ENCODE measurements at regions not wholly inside any gene's neighbourhood (a gene's known extent, or its start where the extent isn't known, plus 50 kb on each side); places are given as distances from the start of the nearest gene placed in this dataset.

DNA sequence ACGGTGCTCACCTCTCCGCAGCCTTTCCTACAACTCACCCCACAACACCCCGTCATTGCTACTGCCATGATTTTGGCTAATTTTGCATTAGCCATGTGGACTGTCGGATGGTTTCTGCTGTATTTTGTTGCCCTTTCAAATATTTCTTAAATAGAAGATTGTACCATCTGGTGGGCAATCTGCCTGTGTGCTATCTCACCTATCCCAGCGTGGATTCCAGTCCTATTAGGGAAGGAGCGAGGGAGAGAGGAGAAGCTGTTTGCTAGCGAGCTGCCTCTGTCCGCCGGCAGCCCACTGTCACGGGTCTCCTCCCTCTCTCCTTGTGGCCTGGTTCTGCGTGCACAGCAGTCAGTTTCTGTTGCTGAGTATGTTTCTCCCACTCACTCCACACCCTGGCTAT, 336.2 kb downstream of the TXNL1 start:
- TF ChIP-seq EZH2 (IDR thresholded peaks at IDR 0.05; ENCODE audit: borderline replicate concordance, low read depth, low read length, severe bottlenecking) = no peak
- TF ChIP-seq, protein P1, sequence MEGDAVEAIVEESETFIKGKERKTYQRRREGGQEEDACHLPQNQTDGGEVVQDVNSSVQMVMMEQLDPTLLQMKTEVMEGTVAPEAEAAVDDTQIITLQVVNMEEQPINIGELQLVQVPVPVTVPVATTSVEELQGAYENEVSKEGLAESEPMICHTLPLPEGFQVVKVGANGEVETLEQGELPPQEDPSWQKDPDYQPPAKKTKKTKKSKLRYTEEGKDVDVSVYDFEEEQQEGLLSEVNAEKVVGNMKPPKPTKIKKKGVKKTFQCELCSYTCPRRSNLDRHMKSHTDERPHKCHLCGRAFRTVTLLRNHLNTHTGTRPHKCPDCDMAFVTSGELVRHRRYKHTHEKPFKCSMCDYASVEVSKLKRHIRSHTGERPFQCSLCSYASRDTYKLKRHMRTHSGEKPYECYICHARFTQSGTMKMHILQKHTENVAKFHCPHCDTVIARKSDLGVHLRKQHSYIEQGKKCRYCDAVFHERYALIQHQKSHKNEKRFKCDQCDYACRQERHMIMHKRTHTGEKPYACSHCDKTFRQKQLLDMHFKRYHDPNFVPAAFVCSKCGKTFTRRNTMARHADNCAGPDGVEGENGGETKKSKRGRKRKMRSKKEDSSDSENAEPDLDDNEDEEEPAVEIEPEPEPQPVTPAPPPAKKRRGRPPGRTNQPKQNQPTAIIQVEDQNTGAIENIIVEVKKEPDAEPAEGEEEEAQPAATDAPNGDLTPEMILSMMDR (IDR thresholded peaks at IDR 0.05; ENCODE audit: borderline replicate concordance, extremely low read depth, low read length, poor library complexity, severe bottlenecking) = no peak
- no peaks in the 10 kb centered on the region for H3K4me1 ChIP-seq (ENCODE audit: insufficient read depth, low read length)
- H4K20me1 ChIP-seq (ENCODE audit: insufficient read depth, low read length) = no peaks in the 10 kb centered on the region
- H3K27ac ChIP-seq (ENCODE audit: low read length) = no peak overlapping the region
- no peak overlapping the region for H3K9ac ChIP-seq (ENCODE audit: low read depth, low read length)
- no peak overlapping the region for H2AFZ ChIP-seq (ENCODE audit: low read depth, low read length)
- no peaks in the 10 kb centered on the region for H3K36me3 ChIP-seq (ENCODE audit: insufficient read depth, low read length)
- no peak overlapping the region for H3K4me2 ChIP-seq (ENCODE audit: insufficient read depth, low read length)
- H3K79me2 ChIP-seq (ENCODE audit: insufficient read depth, low read length) = no peaks in the 10 kb centered on the region
- no peaks in the 10 kb centered on the region for H3K27me3 ChIP-seq (ENCODE audit: insufficient read depth, low read length, poor library complexity)
- H3K9me3 ChIP-seq (ENCODE audit: insufficient read depth, low read length, severe bottlenecking) = no peaks in the 10 kb centered on the region
- ATAC-seq (ENCODE audit: insufficient read depth, low read depth) (no peak), DNase-seq (no peak)
- no peak overlapping the region for H3K4me3 ChIP-seq (ENCODE audit: low read depth in 1 of 2, low read length in 2 of 2)

DNA sequence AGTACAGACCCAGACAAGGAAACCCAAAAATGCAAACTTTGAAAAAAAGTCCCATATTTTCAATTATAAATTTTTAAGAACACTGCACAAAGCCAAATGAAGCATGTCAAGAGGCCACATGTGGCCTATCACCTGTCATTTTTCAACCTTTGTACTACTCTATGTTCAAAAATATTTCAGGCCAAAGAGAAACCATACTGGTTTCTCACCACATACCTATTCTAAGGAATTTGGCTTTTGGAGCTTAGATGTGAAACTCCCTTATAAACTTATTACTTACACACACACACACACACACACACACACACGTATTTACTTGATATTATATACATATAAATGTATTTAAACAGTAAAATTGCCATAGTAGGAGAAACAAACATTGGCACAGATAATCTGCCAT, 338.7 kb downstream of the TXNL1 start:
- Histone ChIP-seq H3K4me1 (ENCODE audit: insufficient read depth, low read length) (no peaks in the 10 kb centered on the region), H3K4me3 (ENCODE audit: low read depth in 1 of 2, low read length in 2 of 2) (no peak overlapping the region), H3K79me2 (ENCODE audit: insufficient read depth, low read length) (no peaks in the 10 kb centered on the region), H3K27me3 (ENCODE audit: insufficient read depth, low read length, poor library complexity) (no peaks in the 10 kb centered on the region), H3K36me3 (ENCODE audit: insufficient read depth, low read length) (no peaks in the 10 kb centered on the region), H3K27ac (ENCODE audit: low read length) (no peak overlapping the region), H3K9ac (ENCODE audit: low read depth, low read length) (no peak overlapping the region), H4K20me1 (ENCODE audit: insufficient read depth, low read length) (no peaks in the 10 kb centered on the region), H3K4me2 (ENCODE audit: insufficient read depth, low read length) (no peak overlapping the region), H2AFZ (ENCODE audit: low read depth, low read length) (no peak overlapping the region), H3K9me3 (ENCODE audit: insufficient read depth, low read length, severe bottlenecking) (no peaks in the 10 kb centered on the region)
- ATAC-seq (ENCODE audit: insufficient read depth, low read depth) (no peak), DNase-seq (no peak)
- TF ChIP-seq EZH2 (IDR thresholded peaks at IDR 0.05; ENCODE audit: borderline replicate concordance, low read depth, low read length, severe bottlenecking) = no peak
- TF ChIP-seq, protein P1 (IDR thresholded peaks at IDR 0.05; ENCODE audit: borderline replicate concordance, extremely low read depth, low read length, poor library complexity, severe bottlenecking) = no peak

DNA sequence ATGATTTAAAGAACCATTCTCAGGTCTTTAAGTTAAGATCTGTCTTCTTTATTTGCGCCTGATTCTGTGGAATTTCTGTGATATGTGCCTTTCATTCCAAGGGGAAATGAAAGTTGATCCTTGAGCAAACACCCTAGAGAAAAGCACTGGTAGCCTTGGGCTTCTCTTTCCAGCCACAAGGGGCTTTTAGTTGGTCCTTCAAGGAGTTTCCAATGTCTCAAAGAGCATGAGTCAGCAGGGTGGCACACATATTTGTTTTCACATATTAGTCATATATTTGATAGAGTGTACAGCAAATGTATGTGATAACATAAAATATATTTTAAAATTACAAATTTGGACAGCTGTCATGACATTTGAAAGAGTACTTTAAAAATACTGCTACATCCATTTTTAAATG, 339.5 kb downstream of the TXNL1 start:
- TF ChIP-seq, protein P1 (IDR thresholded peaks at IDR 0.05; ENCODE audit: borderline replicate concordance, extremely low read depth, low read length, poor library complexity, severe bottlenecking) = no peak
- no peaks in the 10 kb centered on the region for H4K20me1 ChIP-seq (ENCODE audit: insufficient read depth, low read length)
- no peak overlapping the region for H3K27ac ChIP-seq (ENCODE audit: low read length)
- no peaks in the 10 kb centered on the region for H3K9me3 ChIP-seq (ENCODE audit: insufficient read depth, low read length, severe bottlenecking)
- H3K4me3 ChIP-seq (ENCODE audit: low read depth in 1 of 2, low read length in 2 of 2) = no peak overlapping the region
- H3K79me2 ChIP-seq (ENCODE audit: insufficient read depth, low read length) = no peaks in the 10 kb centered on the region
- no peak for DNase-seq
- ATAC-seq (ENCODE audit: insufficient read depth, low read depth) = no peak
- no peak overlapping the region for H3K4me2 ChIP-seq (ENCODE audit: insufficient read depth, low read length)
- H3K27me3 ChIP-seq (ENCODE audit: insufficient read depth, low read length, poor library complexity) = no peaks in the 10 kb centered on the region
- no peak overlapping the region for H2AFZ ChIP-seq (ENCODE audit: low read depth, low read length)
- no peaks in the 10 kb centered on the region for H3K4me1 ChIP-seq (ENCODE audit: insufficient read depth, low read length)
- H3K36me3 ChIP-seq (ENCODE audit: insufficient read depth, low read length) = no peaks in the 10 kb centered on the region
- H3K9ac ChIP-seq (ENCODE audit: low read depth, low read length) = no peak overlapping the region

DNA sequence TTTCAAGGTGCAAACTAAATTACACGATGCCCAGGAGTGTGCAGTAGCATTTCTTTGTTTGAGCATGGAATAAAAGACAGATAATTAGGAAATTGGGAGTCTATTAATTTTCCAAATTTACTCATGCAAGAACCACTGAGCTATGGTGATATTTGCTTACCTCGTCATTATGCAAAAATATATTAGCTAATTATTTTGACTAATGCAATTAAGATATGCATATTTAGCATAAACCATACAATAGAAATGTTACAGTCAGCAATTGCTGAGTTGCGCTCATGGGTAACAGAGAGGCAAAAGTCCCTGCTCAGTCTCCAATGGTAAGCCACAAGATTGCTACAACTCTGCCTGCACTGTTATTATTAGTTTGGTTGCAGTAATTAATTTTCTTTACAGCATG, 342.0 kb downstream of the TXNL1 start:
- no peaks in the 10 kb centered on the region for H4K20me1 ChIP-seq (ENCODE audit: insufficient read depth, low read length)
- TF ChIP-seq EZH2 (IDR thresholded peaks at IDR 0.05; ENCODE audit: borderline replicate concordance, low read depth, low read length, severe bottlenecking) = no peak
- TF ChIP-seq, protein P1 (IDR thresholded peaks at IDR 0.05; ENCODE audit: borderline replicate concordance, extremely low read depth, low read length, poor library complexity, severe bottlenecking) = no peak
- no peaks in the 10 kb centered on the region for H3K36me3 ChIP-seq (ENCODE audit: insufficient read depth, low read length)
- H2AFZ ChIP-seq (ENCODE audit: low read depth, low read length) = no peak overlapping the region
- no peak overlapping the region for H3K9ac ChIP-seq (ENCODE audit: low read depth, low read length)
- H3K27me3 ChIP-seq (ENCODE audit: insufficient read depth, low read length, poor library complexity) = no peaks in the 10 kb centered on the region
- H3K27ac ChIP-seq (ENCODE audit: low read length) = no peak overlapping the region
- H3K4me3 ChIP-seq (ENCODE audit: low read depth in 1 of 2, low read length in 2 of 2) = no peak overlapping the region
- DNase-seq (no peak), ATAC-seq (ENCODE audit: insufficient read depth, low read depth) (no peak)
- H3K4me2 ChIP-seq (ENCODE audit: insufficient read depth, low read length) = no peak overlapping the region
- no peaks in the 10 kb centered on the region for H3K4me1 ChIP-seq (ENCODE audit: insufficient read depth, low read length)
- no peaks in the 10 kb centered on the region for H3K79me2 ChIP-seq (ENCODE audit: insufficient read depth, low read length)
- no peaks in the 10 kb centered on the region for H3K9me3 ChIP-seq (ENCODE audit: insufficient read depth, low read length, severe bottlenecking)
